ENCODE measurements at regions not wholly inside any gene's neighbourhood (a gene's known extent, or its start where the extent isn't known, plus 50 kb on each side); places are given as distances from the start of the nearest gene placed in this dataset.

DNA sequence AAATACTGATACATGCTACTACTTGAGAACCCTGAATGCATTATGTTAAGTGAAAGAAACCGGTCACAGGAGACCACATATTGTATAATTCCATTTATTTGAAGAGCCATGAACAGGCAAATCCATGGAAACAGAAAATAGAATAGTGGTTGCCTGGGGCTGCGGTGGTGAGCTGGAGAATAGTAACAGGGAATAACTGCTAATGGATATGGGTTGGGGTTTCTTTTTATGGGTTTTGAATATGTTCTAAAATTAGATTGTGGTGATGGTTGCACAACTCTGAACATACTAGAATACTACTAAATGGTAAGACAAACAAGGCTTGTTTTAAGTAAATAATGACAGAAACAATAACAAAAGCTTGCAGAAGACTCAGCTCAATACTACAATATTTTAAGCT is 293.0 kb downstream of the BTG1 start:
- no peak overlapping the region for H3K27ac Mint-ChIP-seq
- intact Hi-C loops (cut with micrococcal nuclease): loop anchor here (1.0 to 2.0 kb wide), 2 partner anchors 25 to 284 kb away; no protein-coding TSS in a partner anchor
- DNase-seq (ENCODE audit: low spot score): no peak
- no peak overlapping the region for H3K4me3 Mint-ChIP-seq
- peaks cover 6% of the 10 kb centered on the region for H3K27me3 Mint-ChIP-seq (ENCODE audit: insufficient read depth)
- peaks cover 22% of the 10 kb centered on the region for H3K4me1 Mint-ChIP-seq (ENCODE audit: low read depth)
- no peaks in the 10 kb centered on the region for H3K9me3 Mint-ChIP-seq
- peaks cover 2% of the 10 kb centered on the region for H3K36me3 Mint-ChIP-seq (ENCODE audit: low read depth)

DNA sequence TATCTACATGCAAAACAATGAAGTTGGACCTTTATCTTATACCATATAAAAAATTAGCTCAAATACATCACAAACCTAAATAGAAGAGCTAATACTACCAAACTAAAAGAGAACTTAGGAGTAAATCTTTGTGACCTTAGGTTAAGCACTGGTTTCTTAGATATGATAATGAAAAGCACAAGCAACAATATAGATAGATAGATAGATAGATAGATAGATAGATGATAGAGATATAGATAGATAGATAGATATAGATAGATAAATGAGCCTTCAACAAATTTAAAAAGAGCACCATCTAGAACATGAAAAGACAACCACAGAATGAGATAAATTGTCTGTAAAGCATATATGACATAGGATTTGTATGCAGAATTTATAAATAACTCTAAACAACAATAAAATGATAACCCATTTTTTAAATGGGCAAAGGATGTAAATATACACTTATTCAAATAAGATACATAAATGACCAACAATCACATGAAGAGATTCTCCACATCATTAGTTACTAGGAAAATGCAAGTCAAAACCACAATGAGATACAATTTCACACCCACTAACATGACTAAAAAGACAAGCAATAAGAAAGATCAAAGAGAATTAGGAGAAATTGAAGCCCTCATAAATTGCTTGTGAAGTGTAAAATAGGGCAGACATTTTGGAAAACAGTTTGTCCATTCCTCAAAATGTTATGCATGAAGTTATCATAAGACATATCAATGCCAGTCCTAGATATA is 293.7 kb downstream of the BTG1 start:
- Mint-ChIP-seq H3K27ac (no peak overlapping the region), H3K9me3 (no peaks in the 10 kb centered on the region)
- intact Hi-C loops (cut with micrococcal nuclease): loop anchor here (1.0 to 2.0 kb wide), 2 partner anchors 25 to 285 kb away; no protein-coding TSS in a partner anchor

DNA sequence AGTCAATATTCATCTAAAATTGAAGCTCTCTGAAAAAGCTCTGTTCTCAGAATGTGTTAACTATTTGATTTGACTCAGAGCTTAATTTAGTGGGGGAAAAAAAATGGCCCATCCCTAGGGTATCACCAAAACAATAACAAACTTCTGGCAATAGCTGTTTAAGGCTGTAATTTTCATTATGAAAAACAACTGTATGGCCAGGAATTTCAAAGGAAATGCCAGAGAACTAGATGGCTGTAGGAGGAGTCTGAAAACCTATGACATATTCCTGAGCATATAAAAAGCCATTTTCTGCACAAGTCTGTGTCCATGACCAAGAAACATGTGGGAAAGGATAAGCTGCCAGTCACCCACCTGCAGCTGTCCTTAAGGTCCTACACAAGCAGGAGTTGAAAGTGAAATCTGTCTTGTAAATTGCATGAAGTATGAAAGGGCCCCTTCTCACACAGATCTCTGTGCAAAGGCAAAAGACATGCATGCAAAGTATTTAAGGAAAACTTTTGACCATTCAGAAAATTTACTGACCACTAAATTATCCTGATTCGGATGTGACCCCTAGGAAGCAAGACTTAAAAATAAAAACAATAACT is 299.1 kb downstream of the BTG1 start:
- H3K27ac Mint-ChIP-seq: no peak overlapping the region
- peaks cover 7% of the 10 kb centered on the region for H3K9me3 Mint-ChIP-seq
- DNase-seq (ENCODE audit: low spot score): no peak
- H3K27me3 Mint-ChIP-seq (ENCODE audit: insufficient read depth): peaks cover 2% of the 10 kb centered on the region
- no peaks in the 10 kb centered on the region for H3K36me3 Mint-ChIP-seq (ENCODE audit: low read depth)
- peaks cover 1% of the 10 kb centered on the region for H3K4me1 Mint-ChIP-seq (ENCODE audit: low read depth)
- intact Hi-C loops (cut with micrococcal nuclease): no loop called here
- no peak overlapping the region for H3K4me3 Mint-ChIP-seq

More for the DNA sequence above, 293.7 kb downstream of the BTG1 start:
- H3K4me3 Mint-ChIP-seq: no peak overlapping the region
- peaks cover 22% of the 10 kb centered on the region for H3K4me1 Mint-ChIP-seq (ENCODE audit: low read depth)
- H3K36me3 Mint-ChIP-seq (ENCODE audit: low read depth): peaks cover 2% of the 10 kb centered on the region
- peaks cover 6% of the 10 kb centered on the region for H3K27me3 Mint-ChIP-seq (ENCODE audit: insufficient read depth)
- no peak for DNase-seq (ENCODE audit: low spot score)

DNA sequence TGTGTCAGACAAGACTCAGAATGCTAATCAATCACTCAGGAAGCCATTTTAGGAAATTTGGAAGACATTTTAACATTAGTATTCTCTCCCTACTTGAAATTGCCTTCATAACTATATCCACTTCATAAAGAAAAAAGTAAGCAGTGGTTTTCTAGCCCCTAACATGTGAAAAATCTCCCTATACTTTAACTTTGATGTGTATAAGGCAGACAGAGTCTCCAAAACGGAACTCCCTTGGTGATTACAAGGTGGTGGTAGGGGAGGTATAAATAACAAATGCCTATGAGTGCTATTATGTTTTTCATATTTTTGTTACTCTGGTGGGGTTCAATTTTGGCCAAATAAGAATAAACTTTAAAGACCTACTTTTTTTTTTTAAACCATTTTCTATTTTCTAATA is 300.3 kb downstream of the BTG1 start:
- Mint-ChIP-seq H3K27ac (no peak overlapping the region), H3K9me3 (peaks cover 7% of the 10 kb centered on the region), H3K4me3 (no peak overlapping the region), H3K36me3 (ENCODE audit: low read depth) (no peaks in the 10 kb centered on the region), H3K27me3 (ENCODE audit: insufficient read depth) (peaks cover 2% of the 10 kb centered on the region), H3K4me1 (ENCODE audit: low read depth) (no peaks in the 10 kb centered on the region)
- intact Hi-C loops (cut with micrococcal nuclease): no loop called here
- no peak for DNase-seq (ENCODE audit: low spot score)

DNA sequence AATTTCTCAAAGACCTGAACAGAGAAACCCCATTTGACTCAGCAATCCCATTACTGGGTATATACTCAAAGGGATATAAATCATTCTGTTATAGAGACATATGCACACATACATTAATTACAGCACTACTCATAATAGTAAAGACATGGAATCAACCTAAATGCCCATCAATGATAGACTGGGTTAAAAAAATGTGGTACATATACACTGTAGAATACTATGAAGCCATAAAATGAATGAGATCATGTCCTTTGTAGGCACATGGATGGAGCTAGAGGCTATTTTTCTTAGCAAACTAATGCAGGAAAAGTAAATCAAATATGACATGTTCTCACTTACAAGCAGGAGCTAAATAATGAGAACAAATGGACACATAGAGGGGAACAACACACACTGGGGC is 303.8 kb downstream of the BTG1 start:
- Mint-ChIP-seq H3K9me3 (peaks cover 11% of the 10 kb centered on the region), H3K4me1 (ENCODE audit: low read depth) (no peaks in the 10 kb centered on the region), H3K27me3 (ENCODE audit: insufficient read depth) (no peaks in the 10 kb centered on the region), H3K4me3 (no peak overlapping the region), H3K36me3 (ENCODE audit: low read depth) (no peaks in the 10 kb centered on the region), H3K27ac (no peak overlapping the region)
- DNase-seq (ENCODE audit: low spot score): no peak
- intact Hi-C loops (cut with micrococcal nuclease): no loop called here

DNA sequence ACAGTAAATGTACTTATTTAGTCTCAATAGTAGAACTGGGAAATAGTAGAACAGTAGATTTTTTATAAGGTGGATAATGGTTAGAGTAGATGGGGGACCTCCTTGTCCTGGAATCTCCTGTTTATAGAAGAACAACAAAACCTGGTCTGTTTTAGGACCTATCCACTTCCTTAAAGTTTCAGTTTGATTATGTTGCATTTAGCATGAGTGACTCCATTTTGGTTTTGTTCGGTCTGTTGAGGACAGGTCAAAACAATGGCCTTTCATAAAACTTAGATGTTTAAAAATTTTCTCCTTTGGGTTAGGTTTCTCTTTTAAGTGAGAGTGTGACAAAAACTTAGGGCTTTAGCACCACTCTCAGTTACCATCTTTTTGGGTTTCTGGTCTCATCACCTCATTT is 308.9 kb downstream of the BTG1 start:
- peaks cover 4% of the 10 kb centered on the region for H3K9me3 Mint-ChIP-seq
- H3K4me1 Mint-ChIP-seq (ENCODE audit: low read depth): no peaks in the 10 kb centered on the region
- H3K36me3 Mint-ChIP-seq (ENCODE audit: low read depth): no peaks in the 10 kb centered on the region
- no peaks in the 10 kb centered on the region for H3K27me3 Mint-ChIP-seq (ENCODE audit: insufficient read depth)
- no peak for DNase-seq (ENCODE audit: low spot score)
- no peak overlapping the region for H3K27ac Mint-ChIP-seq
- no peak overlapping the region for H3K4me3 Mint-ChIP-seq
- intact Hi-C loops (cut with micrococcal nuclease): no loop called here

DNA sequence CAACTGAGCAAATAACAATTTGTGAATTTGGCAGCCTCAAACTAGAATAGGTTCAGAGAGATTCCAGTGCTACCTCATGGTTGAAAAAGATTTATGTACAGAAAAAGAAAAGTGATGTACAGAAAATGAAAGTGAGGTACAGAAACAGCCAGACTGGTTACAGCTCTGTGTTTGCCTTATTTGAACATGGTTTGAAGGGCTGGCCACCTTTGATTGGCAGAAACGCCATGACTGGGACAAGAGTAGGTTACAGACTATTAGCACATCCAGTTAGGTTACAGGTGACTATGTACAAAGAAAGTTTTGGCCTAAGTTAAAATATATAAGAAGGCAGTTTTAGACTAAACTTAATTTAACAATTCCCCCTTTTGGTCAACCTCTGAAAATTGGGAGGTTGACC is 309.4 kb downstream of the BTG1 start:
- Mint-ChIP-seq H3K36me3 (ENCODE audit: low read depth) (no peaks in the 10 kb centered on the region), H3K9me3 (peaks cover 4% of the 10 kb centered on the region), H3K4me1 (ENCODE audit: low read depth) (no peaks in the 10 kb centered on the region), H3K27ac (no peak overlapping the region), H3K27me3 (ENCODE audit: insufficient read depth) (no peaks in the 10 kb centered on the region), H3K4me3 (no peak overlapping the region)
- intact Hi-C loops (cut with micrococcal nuclease): no loop called here
- DNase-seq (ENCODE audit: low spot score): no peak

DNA sequence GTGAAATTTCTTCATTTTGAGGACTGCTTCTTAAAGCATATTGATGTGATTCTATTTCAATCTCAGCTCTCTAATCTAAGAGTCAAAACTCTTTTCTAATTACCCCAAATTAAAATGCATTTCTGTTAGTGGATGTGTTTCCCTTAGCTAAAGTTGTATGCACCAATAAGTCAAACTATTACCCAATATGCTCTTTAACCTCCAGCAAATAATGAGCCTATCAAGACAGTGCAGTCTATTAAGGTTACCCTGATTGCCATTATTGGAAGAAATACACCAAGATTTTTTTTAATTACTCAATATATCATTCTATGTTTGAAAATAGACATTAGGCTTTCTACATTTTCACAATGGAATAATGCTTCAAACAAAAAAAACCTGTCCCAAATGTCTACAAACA is 310.0 kb downstream of the BTG1 start:
- Mint-ChIP-seq H3K36me3 (ENCODE audit: low read depth) (no peaks in the 10 kb centered on the region), H3K4me3 (no peak overlapping the region), H3K9me3 (peaks cover 4% of the 10 kb centered on the region), H3K4me1 (ENCODE audit: low read depth) (no peaks in the 10 kb centered on the region), H3K27ac (no peak overlapping the region), H3K27me3 (ENCODE audit: insufficient read depth) (no peaks in the 10 kb centered on the region)
- intact Hi-C loops (cut with micrococcal nuclease): no loop called here
- DNase-seq (ENCODE audit: low spot score): no peak

DNA sequence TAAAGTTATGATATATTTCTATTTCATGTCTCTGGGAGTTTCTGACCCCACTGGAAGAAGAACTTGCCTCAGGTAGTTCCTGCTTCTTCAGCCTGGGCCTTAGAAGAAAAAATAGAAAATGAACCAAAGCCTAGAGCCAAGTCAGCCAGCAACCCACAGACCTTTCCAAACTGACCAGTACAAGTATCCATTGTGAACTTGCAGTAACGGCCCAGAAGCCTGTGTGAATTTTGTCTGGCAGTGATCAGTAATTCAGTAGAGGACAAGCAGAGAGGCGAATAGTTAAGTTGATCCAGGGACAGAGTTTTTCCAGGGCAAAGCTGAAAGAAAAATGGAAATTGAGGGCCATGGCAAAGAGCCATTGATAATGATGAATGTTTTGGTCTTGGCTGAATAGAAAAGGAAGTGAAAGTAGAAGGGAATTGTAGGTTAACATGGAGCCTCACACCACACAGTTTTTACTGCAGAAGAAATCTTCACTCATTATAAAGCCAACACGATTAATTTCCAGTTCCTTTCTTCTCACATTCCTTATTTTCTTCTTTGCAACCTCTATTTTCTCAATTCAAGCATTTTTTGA is 311.8 kb downstream of the BTG1 start:
- Mint-ChIP-seq H3K27me3 (ENCODE audit: insufficient read depth) (no peaks in the 10 kb centered on the region), H3K9me3 (peaks cover 4% of the 10 kb centered on the region), H3K4me1 (ENCODE audit: low read depth) (no peaks in the 10 kb centered on the region), H3K27ac (no peak overlapping the region), H3K4me3 (no peak overlapping the region), H3K36me3 (ENCODE audit: low read depth) (no peaks in the 10 kb centered on the region)
- intact Hi-C loops (cut with micrococcal nuclease): no loop called here
- no peak for DNase-seq (ENCODE audit: low spot score)

DNA sequence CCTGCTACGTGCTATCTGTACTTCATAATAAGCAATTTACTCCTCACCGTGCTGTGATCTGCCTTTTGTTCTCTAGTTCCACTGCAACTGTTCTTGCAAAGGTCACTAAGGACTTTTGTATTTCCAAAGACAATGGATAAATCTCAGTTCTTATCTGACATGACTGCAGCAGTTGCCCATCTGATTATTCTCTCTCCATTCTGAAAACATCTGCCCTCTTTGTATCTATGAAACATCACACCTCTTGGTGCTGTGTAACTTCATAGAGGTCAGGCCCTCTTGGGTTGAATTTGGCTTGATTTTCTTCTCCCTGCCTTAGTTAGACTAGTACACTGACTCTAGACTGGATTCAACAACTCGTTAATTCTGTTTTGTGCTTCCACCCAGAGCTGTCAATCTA is 319.6 kb downstream of the BTG1 start:
- no peaks in the 10 kb centered on the region for H3K4me1 Mint-ChIP-seq (ENCODE audit: low read depth)

DNA sequence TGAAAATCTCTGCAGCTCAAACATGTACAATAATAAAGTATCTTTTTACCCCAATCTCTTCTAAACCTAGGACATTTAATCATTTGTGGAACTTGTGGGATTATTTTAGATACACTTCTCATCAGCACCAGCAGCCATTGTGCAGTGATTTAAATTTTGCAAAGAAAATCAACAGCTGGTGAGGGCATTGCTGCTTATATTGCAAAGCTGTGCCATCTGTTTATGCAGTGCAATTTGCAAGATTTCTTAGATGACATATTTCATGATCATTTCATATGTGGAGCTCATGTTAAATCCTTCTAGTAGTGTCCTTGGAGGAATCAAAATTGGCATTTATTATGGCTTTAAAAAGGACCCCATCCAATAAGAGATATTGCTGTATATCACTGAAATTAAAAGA is 320.7 kb downstream of the BTG1 start:
- intact Hi-C loops (cut with micrococcal nuclease): no loop called here
- H3K4me3 Mint-ChIP-seq: no peak overlapping the region
- no peak overlapping the region for H3K27ac Mint-ChIP-seq
- DNase-seq (ENCODE audit: low spot score): no peak
- H3K27me3 Mint-ChIP-seq (ENCODE audit: insufficient read depth): peaks cover 2% of the 10 kb centered on the region
- peaks cover 4% of the 10 kb centered on the region for H3K9me3 Mint-ChIP-seq
- no peaks in the 10 kb centered on the region for H3K36me3 Mint-ChIP-seq (ENCODE audit: low read depth)
- no peaks in the 10 kb centered on the region for H3K4me1 Mint-ChIP-seq (ENCODE audit: low read depth)

More for the DNA sequence above, 319.6 kb downstream of the BTG1 start:
- Mint-ChIP-seq H3K9me3 (no peaks in the 10 kb centered on the region), H3K36me3 (ENCODE audit: low read depth) (no peaks in the 10 kb centered on the region), H3K27me3 (ENCODE audit: insufficient read depth) (peaks cover 2% of the 10 kb centered on the region), H3K27ac (no peak overlapping the region), H3K4me3 (no peak overlapping the region)
- intact Hi-C loops (cut with micrococcal nuclease): no loop called here
- DNase-seq (ENCODE audit: low spot score): no peak

DNA sequence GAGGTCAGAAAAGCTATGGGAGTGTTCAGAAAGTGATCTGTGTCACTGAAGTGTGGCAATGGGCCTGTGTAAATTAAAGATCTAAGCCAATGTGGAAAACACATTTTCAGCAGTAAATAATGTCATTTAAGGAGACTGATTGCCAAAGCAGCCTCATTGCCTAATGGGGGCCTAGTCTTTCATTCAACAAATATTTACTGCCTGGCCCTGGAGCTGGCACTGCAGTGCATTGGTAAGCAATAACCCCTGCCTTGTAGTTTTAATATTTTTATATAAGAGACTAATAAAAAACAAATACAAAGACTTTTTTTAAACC is 326.6 kb downstream of the BTG1 start:
- Mint-ChIP-seq H3K36me3 (ENCODE audit: low read depth) (no peaks in the 10 kb centered on the region), H3K27ac (no peak overlapping the region), H3K9me3 (peaks cover 4% of the 10 kb centered on the region), H3K27me3 (ENCODE audit: insufficient read depth) (no peaks in the 10 kb centered on the region), H3K4me1 (ENCODE audit: low read depth) (no peaks in the 10 kb centered on the region), H3K4me3 (no peak overlapping the region)
- intact Hi-C loops (cut with micrococcal nuclease): loop anchor here (10.0 kb wide), 1 partner anchor 586 kb away; no protein-coding TSS in a partner anchor
- DNase-seq (ENCODE audit: low spot score): no peak

Measured in activated T-helper 1 cell treated with anti-CD3 and anti-CD28 coated beads, Interleukin-12 subunit alpha, Interleukin-12 subunit beta, Interleukin-2, Interleukin-4 antibody, amounts not matched to agents 30 ng/mL and 10 ng/mL and 1 ng/mL, durations not matched to agents 14 hours and 24 hours and 36 hours (primary cell).